Tibial artery (tissue), 4 donors: ENCODE measurements at regions not wholly inside any gene's neighbourhood (a gene's known extent, or its start where the extent isn't known, plus 50 kb on each side); places are given as distances from the start of the nearest gene placed in this dataset.

Experiments used
- DNase-seq, 2 donors: peaks; one replicate each; pipeline ENCODE4 v3.0.0-alpha.2; 2019
- H3K27ac ChIP-seq, 2 donors: fragments of 200-600 bp; sonication (generic) in 1 of 2; 1 replicate in 1 of 2; 2 replicates in 1 of 2; pipeline ENCODE4 v1.5.1; 2018 to 2019; ENCODE audit warnings: mild to moderate bottlenecking in 1 of 2
- H3K27me3 ChIP-seq, 2 donors: fragments of 200-600 bp; sonication (generic) in 1 of 2; one replicate each; pipeline versions ENCODE4 v1.5.1 to v1.6.0; 2016 to 2019
- H3K36me3 ChIP-seq, 3 donors: fragments of 200-600 bp; sonication (generic) in 2 of 3; one replicate each; pipeline ENCODE4 v1.5.1; 2016 to 2019; ENCODE audit warnings: mild to moderate bottlenecking in 2 of 3
- H3K4me1 ChIP-seq, 4 donors: fragments of 200-600 bp; sonication (generic) in 2 of 4; 1 replicate in 3 of 4; 2 replicates in 1 of 4; pipeline ENCODE4 v1.5.1; 2016 to 2019
- H3K4me3 ChIP-seq, 2 donors: fragments of 200-600 bp; sonication (generic) in 1 of 2; 1 replicate in 1 of 2; 2 replicates in 1 of 2; pipeline ENCODE4 v1.5.1; 2018 to 2019; ENCODE audit warnings: mild to moderate bottlenecking in 2 of 2
- H3K9me3 ChIP-seq, 3 donors: fragments of 200-600 bp; sonication (generic) in 1 of 3; one replicate each; pipeline ENCODE4 v1.5.1; 2016 to 2019
- CTCF ChIP-seq, 2 experiments: fragments of 200-600 bp in 1 of 2; fragments of 450-650 bp in 1 of 2; IDR thresholded peaks; one replicate each; pipeline ENCODE4 v1.5.1; 2017 to 2019; ENCODE audit warnings: antibody characterized with exemption in 2 of 2, mild to moderate bottlenecking in 1 of 2, moderate library complexity in 1 of 2
- intact Hi-C: fragments of 100-400 bp; cut with DNase I; formaldehyde crosslinking; loops from one replicate; pipeline ENCODE4 v1.15.0; 2023; ENCODE audit warnings: low total_unique reads

DNA sequence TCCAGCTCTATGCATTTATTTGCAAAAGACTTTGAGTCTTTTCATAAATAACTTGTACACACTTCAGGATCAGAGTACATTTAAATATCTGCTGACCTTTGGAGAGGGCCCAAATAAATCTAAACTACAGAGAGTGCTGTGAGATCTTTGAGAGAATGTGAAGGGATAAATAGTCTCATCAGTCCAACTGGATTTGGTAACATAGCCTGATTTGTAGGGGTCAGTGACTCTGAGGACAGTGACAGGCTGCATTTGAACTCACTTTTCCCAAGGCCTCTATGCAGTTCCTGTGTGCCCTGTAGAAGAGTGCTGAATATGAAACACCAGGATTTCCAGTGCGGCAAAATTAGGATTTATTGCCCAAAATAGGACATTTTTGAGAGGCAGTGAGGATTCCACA is 136.2 kb downstream of the ZPLD1 start:
- Histone ChIP-seq H3K27ac (no peak overlapping the region), H3K4me3 (no peak overlapping the region), H3K9me3 (no peaks in the 10 kb centered on the region), H3K36me3 (no peaks in the 10 kb centered on the region), H3K27me3 (no peaks in the 10 kb centered on the region), H3K4me1 (no peaks in the 10 kb centered on the region)
- no peak for DNase-seq
- intact Hi-C loops: no loop called here
- TF ChIP-seq CTCF (IDR thresholded peaks at IDR 0.05): no peak

DNA sequence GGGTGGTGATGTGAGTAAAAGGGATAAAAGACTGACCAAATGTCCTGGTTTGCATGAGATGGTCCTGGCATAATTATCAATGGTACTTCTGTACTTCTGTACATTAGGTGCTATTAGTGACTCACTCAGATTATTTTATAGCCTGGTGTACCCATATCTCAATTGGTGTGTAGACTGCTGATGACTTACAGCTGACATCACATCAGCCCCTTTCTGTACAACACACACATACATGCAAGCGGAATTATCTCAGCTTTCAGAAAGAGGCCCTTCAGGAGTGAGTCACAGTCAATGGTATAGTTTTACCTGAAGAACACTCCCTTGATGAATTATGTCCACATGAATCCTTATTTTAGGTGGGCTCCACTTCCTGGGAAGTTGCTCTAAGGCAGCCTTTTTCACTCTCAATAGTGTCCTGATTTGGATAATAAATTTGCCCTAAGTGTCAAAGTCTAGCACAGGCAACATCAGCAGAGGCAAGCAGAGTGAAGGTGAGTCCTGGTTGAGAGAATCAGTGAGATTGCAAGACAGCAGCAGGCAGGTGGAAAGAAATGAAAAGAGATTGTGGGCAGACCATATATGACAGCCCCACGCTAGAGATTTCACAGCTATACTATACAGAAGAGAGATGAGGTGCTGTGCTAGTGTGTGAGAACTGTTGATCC is 137.0 kb downstream of the ZPLD1 start:
- no peak for TF ChIP-seq CTCF (IDR thresholded peaks at IDR 0.05)
- no peak for DNase-seq
- intact Hi-C loops: no loop called here
- H3K27me3 ChIP-seq: no peaks in the 10 kb centered on the region
- H3K9me3 ChIP-seq: no peaks in the 10 kb centered on the region
- H3K4me1 ChIP-seq: no peaks in the 10 kb centered on the region
- no peaks in the 10 kb centered on the region for H3K36me3 ChIP-seq
- H3K27ac ChIP-seq: no peak overlapping the region
- H3K4me3 ChIP-seq: no peak overlapping the region

DNA sequence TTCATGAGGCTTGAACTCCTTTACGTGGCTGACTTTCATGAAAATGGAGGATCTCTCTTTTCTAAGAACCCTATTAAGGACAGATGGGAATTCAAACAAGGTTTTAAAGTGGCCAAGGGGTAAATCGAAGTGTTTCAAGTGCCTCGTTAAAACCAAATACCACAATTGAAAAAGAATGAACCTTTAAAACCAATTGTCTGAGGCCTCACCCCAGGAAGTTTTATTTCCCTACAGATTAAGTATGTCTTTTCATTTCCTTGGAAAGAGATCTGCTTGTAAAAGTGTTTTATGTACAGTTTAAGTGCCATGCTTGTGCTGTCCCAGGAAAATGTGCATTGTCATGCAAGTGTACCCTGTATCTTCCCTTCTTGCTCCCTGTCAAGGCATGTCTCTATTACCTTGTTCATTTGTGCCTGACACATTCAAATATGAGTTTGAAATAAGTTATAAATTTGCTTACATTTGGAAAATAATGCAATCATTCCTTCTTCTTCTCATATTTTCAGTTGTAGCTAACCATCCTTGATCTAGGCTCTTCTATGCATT is 138.7 kb downstream of the ZPLD1 start:
- H3K4me3 ChIP-seq: no peak overlapping the region
- no peak for DNase-seq
- no peak overlapping the region for H3K27ac ChIP-seq
- H3K36me3 ChIP-seq: no peaks in the 10 kb centered on the region
- TF ChIP-seq CTCF (IDR thresholded peaks at IDR 0.05): no peak
- no peaks in the 10 kb centered on the region for H3K27me3 ChIP-seq
- H3K9me3 ChIP-seq: no peaks in the 10 kb centered on the region
- H3K4me1 ChIP-seq: no peaks in the 10 kb centered on the region
- intact Hi-C loops: no loop called here

DNA sequence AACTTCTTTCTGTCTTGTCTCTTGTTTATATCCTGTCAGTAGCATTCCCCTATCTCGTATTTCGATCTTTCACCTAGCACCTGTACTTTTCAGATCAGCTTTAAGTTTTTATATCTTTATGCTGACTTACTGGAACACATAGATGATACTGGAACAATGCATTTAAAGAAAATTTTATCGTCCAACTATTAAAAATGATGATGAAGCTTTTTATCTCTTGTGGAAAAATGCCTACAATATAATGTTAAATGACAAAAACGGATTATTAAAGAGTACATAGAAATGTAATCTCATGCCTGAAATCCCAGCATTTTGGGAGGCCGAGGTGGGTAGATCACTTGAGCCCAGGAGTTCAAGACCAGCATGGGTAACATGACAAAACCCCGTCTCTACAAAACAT is 139.5 kb downstream of the ZPLD1 start:
- no peak for TF ChIP-seq CTCF (IDR thresholded peaks at IDR 0.05)
- Histone ChIP-seq H3K36me3 (no peaks in the 10 kb centered on the region), H3K4me3 (no peak overlapping the region), H3K9me3 (no peaks in the 10 kb centered on the region), H3K27me3 (no peaks in the 10 kb centered on the region), H3K4me1 (no peaks in the 10 kb centered on the region), H3K27ac (no peak overlapping the region)
- intact Hi-C loops: no loop called here
- DNase-seq: no peak

- H3K27ac ChIP-seq: no peak overlapping the region
- no peak overlapping the region for H3K4me3 ChIP-seq
- intact Hi-C loops: no loop called here
- no peaks in the 10 kb centered on the region for H3K9me3 ChIP-seq
- no peak for TF ChIP-seq CTCF (IDR thresholded peaks at IDR 0.05)
- no peaks in the 10 kb centered on the region for H3K4me1 ChIP-seq
- no peak for DNase-seq
- no peaks in the 10 kb centered on the region for H3K27me3 ChIP-seq
- H3K36me3 ChIP-seq: no peaks in the 10 kb centered on the region
Observed at GRCh38 chr3:102576651-102577050, 141.8 kb downstream of the ZPLD1 start.
